NCI-H187 treated with DMSO at 0.1 percent for 48 hours (cell line): ENCODE measurements at regions not wholly inside any gene's neighbourhood (a gene's known extent, or its start where the extent isn't known, plus 50 kb on each side); places are given as distances from the start of the nearest gene placed in this dataset.

ENCODE experiments used
- DNase-seq: peaks from one replicate; lab custom pipeline; 2025; lab: John Stamatoyannopoulos, UW

DNA sequence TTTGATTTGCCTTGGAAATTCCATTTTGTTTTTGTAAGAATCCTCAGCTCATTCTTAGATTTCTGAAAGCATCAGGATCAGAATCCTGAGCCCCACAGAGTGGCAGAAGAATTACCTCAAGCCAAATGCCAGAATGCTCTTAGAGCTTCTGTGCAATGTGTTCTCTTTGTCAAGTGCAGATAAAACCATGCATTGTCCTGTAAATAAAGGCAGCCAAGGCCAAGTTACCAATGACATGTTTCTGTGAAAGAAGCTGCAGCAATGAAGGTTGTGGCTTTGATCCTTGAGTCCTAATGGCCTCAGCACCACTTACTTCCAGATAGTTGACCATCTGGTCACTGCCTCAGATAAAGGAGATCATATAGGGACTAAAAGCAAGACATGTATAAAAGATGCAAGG is 343.3 kb upstream of the AKR1E2 start:
- DNase-seq: no peak

DNA sequence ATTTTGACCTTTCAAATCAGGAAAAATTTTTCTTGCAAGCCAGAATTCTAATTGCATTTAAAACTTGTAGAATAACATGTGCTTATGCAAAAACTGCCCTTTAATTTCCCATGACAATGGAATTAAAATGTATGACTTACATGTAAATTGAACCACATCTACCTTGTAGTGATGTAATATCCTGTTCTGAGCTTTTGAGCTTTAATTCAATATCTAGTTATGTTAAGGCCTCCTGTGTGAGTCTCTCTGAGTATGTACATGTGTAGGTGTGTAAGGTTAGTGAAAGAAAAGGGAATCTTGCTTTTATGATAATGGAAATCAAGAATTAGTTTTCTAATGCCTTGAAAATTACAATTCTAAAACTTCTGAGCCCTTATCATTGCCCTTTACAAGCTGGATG is 344.8 kb upstream of the AKR1E2 start:
- DNase-seq: no peak

DNA sequence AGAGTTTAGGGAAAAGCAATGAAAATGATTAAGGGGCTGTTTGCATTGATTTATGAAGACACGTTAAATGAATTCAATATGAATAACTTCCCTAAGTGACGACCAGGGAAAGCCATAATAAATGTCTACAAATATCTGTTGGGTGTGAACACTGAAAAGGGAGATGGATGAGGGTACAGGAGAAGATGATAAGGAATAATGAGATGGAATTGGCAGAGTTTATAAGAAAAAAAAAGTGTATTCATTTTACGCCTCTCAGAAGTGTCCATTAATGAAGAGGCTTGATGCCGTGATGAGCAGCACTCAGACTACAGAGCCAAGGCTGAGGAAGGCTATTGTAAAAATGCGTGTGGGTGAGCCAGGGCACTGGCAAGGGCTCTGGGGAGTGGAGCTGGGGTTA is 346.7 kb upstream of the AKR1E2 start:
- DNase-seq: no peak

DNA sequence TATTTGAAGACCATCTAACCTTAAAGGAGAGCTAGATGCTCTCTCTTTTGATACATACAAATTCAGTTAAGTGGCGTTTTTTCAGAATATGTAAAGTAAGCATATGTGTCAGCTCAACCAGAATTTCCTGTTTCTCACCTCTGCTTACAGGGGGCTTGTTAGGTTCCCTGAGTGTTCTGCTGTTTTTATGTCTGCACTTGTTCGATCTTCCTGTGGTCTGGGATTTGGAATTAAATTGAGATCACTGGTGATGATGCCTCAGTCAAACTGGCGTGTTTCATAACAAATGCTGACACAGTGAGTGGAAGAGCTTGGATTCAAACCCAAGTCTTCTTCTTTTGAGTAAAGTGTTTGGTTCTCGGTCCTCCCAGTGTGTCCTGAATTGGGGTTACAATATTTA is 348.3 kb upstream of the AKR1E2 start:
- DNase-seq: no peak

DNA sequence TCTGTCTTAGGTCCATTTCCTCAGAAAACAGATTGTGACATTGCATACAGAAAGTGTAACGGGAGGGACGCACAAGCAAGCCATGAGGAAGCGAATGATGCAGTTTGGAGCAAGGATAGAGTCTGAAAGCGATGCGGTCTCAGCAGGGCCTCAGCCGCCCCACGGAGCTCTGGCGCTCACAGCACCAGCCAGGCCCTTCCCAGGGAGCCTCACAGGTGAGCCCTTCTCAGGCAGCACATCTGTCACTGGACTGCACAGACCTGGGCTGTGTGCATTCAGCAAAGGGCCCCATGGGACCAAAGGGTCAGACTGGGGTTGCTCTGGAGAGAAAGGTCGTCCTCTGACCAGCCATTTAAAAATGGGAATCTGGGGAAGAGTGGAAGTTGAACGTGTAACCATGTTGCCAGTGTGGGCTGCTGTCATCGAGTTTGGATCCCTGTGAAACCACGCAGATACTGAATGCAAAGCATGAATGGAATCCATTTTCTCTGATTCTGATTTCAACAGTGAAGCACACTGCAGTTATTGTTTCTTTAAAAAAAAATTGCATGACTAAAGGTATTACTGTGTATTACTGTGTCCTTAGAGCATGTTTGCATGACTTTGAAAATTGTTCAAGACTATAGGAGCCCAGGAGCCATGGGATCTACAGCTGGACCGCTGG is 350.0 kb upstream of the AKR1E2 start:
- DNase-seq: no peak

DNA sequence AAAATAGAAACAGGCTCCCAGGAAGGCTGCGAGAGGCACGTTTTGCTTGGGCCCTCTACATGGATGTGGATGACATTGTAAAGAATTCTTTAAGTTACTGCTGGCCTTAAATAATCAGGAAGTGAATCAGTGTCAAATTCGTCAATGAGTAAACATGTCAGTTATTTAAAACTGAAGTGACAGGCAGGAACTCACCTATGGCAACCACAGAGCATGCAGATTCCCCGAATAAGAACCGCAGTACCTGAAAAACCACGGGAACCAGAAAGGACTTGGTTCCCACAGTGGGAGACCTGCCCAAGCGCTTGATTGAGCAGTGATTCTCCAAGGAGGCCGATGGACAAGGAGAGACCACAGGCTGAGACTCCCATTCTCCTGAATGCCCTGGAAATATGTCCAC is 351.2 kb upstream of the AKR1E2 start:
- DNase-seq: no peak

DNA sequence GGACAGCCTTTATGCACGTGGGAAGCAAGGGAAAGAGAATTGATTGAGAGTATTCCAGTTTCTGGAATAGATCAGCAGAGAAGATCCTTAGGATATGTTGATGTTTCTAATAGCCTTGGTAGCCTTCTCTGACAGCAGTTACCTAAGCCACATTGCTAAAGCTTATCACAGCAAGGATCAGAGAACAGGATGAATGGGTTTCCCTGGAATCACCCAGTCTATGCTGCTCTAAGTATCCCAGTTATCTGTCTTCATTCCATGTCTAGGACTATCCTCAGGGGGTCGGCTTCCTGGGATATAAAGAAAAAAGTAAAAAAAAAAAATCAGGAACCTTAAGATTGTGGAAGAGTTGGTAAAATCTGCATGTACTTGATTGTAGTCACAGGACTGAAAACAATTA is 352.0 kb upstream of the AKR1E2 start:
- no peak for DNase-seq

DNA sequence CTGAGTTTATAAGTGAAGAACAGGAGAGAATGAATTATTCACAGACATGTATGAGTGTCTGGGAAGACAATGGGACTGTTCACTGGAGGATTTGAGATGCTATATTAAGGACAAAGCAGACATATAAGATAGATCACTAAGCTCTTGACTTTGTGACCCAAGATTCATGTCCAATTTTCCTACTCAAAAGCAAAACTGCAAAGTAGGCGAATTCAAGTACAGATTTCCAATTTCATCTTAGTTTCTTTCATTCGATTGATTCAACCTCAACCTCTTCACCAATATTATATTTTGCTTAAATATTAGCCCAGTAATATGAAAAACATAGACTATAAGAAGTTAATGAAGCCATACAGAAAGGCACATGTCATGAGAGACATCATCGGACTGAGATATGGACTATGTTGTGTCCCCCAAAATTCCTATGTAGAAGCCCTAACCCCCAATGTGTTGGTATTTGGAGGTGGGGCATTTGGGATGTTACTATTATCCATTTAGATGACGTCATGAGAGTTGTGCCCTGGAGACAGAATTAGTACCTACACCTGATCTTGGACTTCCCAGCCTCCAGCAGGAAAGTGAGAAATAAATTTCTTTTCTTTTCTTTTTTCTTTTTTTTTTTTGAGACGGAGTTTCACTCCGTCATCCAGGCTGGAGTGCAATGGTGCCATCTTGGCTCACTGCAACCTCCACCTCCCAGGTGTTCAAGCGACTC is 353.7 kb upstream of the AKR1E2 start:
- no peak for DNase-seq

DNA sequence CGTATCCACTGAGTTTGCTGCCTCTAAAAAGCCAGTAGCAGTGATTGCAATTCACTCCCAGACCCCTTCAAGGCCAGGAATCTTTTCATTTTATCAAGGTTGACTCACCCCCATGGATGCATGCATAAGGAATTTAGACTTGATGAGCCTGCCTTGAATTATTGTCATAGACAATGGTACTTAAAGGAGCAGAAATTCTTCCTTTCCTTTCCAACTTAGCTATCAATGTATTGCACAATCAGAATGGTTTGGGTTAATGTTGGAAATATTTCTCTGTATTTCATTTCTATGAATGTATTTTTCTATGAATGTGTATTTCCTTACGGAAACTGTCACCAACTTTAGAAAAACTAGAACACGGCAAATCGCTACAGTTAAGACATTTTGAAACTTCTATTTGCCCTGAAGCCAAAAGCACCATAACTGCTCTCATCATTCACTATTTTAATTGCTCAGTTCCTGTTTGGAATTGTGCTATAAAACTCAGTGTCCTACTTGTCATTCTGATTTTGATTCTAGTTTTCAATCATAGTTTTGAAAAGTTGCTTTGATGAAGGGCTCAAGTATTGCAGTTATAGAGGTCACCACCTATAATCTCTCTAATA is 355.7 kb upstream of the AKR1E2 start:
- DNase-seq: no peak

DNA sequence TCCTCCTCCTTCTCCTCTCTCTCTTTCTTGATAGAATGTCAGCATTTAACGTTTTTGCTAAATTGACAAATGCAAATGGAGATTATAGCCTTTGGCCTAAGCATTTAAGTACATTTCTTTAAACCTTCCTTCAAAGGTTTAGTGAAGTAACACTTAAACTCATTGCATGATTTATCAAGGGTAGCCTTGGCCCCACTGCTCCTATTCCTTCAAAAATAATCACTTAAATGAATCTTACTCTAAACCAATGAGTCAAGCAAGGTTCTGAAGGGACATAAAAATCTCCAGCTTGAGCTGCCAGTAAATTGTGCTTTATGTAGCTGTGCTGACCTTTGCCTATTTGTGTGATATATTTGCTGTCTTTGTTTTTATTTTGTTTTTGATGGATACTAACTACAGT is 358.5 kb upstream of the AKR1E2 start:
- no peak for DNase-seq

DNA sequence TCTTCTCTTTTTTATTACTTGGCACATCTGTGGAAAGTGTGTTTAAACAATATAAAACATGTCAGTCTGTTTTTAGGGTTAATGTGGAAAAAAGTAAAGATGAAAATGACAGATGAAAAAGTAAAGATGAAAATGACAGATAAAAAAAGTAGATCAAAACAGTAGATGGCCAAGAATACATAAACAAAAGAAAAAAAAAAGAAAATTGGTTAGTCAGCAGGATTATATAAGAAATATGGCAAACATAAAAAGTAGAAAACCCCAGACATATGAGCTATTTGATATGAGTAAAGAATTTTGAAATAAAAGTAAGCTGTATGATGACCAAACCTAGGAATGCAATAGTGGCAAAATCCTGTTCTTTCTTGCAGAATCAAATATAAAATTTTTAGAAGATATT is 365.7 kb upstream of the AKR1E2 start:
- DNase-seq: no peak

DNA sequence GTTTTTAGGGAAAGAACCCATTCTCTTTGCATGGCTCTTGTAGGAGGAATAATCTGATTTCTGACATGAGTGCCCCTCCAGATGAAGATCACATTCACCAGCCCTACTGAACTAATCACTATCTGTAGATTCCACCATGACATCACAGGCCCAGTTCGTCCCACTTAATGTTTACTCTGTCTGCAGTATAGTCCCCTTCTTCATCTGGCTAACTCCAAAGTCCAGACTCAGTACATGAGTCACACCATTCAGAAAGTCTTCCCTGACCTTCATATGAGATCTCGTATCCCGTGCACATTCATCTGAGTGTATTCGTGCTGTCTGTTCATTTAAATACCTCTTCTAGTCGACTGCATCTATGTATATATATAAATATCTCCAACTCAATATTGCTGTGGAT is 366.5 kb upstream of the AKR1E2 start:
- no peak for DNase-seq

DNA sequence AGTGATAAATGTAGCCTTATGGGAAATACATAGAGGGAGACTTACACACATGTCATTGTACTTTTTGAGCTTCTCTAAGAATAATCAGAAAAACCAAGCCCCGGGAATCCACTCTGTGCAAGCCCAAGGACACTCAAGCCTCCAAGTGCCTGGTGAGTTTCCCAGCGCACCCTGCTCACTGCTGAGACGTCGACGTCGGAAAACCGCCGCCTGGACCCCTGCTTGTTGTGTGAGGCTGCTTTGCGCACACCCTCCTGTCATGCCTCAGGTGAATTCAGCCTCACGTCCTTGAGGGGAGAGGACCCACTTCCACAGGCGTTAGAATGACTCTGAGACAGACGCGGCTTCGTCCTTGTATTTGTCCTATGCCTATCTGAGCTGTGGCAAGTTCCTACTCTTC is 368.4 kb upstream of the AKR1E2 start:
- no peak for DNase-seq

DNA sequence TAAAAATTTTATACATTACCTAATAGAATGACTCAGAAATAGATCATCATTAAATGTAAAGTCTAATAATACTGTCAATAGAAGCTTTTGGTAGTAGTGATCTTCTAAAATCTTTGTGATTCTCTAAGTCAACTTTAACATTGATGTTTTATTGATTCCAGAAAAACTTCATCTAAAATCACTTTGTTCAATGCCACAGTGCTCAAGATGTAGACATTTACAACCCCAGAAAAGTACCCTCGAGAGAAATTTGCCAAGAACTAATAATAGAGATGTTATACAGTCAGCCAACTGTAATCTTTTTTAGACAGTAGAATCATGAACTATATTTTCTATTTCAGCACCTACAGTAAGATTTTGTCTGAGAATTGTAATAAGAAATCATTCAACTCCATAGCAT is 369.2 kb upstream of the AKR1E2 start:
- no peak for DNase-seq

DNA sequence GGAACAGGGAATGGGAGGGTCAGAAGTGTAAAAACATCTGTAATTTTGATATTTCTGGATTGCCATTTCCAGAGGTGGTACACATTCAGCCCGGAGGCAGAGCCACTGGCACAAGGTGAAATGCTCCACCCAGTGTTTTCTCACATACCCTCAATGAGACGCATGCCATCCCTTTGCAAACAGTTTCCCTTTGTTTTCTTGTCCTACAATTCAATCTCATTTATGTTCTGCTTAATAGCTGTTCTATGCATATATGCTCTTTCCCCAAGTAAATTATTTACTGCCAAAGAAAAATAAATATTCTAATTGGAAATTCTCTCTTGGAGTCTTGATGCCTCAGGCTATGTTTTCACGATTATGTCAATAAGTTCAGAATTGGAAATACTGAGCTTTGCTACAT is 369.7 kb upstream of the AKR1E2 start:
- DNase-seq: no peak

DNA sequence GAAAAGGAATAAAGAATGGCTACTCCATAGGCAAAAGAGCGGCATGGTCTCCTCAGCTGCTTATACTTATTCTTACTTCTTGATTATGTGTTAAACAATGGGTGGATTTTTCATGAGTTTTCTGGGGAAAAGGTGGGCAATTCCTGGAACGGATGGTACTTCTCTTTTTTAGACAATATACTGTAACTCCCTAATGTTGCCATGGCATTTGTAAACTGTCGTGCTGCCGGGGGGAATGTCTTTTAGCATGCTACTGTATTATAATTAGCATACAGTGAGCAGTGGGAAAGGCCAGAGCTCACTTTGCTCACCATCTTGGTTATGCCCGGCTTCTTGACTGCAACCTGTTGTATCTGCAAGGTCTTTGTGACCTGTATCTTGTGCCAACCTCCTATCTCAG is 372.1 kb upstream of the AKR1E2 start:
- no peak for DNase-seq

DNA sequence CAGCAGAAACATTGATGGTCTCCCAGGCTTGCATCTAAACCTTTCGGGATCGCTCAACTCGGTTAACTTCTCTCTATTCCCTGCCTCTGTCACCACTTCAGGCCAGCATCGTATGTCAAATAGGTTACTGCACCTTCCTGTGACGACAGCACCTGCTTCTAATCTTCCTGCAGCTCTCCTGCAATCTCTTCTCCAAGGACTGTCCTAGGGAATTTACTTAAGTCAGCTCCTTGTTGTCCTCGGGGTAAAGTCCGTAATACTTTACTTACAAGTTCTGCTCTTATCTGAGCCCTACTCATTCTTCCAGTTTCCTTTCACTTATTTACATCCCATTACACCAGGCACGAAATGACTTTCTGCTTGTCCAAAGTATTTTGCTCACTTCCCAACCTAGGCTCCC is 372.7 kb upstream of the AKR1E2 start:
- DNase-seq: no peak

DNA sequence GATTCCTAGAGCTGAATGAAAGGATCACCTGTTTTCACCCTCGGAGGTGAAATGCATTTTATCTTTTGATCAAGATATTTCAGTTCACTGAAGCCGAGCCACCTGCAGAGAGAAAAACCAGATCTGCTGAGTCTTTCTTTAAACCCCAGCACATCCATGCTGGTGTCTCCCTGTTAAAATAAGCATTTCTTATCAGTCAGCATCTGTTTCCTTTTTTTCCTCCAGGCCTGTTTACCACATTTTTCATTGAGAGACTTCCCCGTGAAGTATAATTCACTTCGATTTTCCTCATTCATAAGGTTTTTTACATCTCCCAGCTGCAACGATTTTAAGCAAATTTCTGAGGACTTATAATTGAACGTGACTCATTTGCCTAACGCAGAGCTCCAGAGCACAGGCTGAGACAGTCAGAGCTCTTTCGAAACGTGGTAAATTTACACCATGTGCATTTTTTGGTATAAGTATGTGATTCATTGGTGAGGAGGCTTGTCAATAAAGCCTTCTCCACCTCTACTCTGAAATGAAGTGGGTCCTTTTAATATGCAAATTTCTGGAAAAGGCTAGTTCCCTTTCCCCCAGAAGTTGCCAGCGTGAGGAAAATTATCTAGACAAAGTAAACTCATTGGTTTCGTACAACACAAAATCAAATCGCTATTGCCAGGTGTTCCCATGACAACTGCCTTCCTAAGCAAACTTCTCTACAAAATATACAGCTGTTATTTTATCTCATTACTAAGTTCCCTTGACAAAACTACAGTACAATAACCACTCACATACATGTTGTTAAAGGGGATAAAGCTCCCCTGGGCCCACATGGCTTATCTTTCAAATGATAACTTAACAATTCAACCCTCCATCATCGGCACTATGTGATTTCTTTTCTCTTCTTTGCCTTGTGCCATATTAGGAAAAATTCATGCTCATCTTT is 374.8 kb upstream of the AKR1E2 start:
- no peak for DNase-seq

DNA sequence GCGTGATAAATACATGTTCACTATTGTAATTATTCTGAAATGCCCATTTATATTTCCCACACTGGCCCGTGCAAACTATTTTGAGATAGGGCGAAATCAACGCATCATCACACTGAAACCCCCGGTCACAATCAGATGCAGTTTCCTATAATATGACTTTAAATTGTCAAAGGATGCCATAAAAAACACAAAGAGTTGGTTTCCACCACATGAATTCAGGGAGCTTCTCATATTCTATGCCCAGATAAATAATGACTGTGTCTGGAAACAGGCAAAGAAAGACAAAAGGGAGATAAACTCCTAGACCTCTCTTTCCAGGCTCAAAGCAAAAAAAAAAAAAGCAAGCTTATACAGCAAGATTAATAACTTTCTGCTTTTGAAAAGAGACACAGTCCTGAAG is 375.8 kb upstream of the AKR1E2 start:
- DNase-seq: no peak

DNA sequence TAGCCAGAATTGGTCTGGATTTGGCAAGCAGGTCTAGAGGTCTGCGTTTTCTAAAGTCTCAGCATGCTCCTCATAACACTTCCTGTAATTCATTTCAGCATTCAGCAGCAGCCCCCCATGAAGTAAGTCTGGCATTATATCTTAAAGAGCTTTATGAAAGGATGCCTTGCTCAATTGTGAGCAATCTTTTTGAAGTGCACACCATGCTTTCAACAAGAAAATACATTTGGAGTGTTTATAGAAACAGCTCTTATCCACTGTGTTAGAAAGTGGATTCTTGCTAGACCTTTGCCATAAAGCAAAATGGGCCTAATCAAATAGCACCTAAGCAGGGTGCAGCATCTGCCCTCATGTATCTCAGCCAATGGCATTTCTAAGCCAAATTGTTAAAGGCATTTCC is 378.0 kb upstream of the AKR1E2 start:
- no peak for DNase-seq

DNA sequence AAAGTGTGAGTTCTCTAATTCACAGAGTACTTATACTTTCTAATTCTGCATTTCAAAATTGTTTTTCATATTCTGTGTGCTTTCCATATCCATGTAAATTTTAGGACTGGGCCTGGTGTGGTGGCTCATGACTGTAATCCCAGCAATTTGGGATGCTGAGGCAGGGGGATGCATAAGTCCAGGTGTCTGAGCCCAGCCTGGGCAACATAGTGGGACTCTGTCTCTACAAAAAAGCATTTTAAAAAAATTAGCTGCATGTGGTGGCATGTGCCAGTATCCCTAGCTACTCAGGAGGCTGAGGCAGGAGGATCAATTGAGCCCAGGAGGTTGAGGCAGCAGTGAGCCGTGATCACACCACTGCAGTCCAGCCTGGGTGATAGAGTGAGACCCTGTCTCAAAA is 382.6 kb upstream of the AKR1E2 start:
- DNase-seq: no peak

DNA sequence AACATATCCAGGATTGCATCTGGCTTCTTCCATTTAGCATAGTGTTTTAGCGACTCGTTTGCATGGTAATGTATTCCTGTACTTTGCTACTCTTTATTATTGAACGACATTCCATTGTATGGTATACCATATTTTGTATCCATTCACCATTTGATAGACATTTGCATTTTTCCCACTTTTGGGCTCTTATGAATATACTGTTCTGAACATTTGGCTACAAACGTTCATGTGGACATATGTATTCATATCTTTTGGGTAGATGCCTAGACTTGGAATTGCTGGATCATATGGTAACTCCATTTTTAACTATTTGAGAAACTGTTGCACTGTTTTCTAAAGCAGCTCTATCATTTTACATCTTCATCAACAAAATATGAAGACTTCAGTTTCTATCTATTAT is 383.7 kb upstream of the AKR1E2 start:
- DNase-seq: no peak

DNA sequence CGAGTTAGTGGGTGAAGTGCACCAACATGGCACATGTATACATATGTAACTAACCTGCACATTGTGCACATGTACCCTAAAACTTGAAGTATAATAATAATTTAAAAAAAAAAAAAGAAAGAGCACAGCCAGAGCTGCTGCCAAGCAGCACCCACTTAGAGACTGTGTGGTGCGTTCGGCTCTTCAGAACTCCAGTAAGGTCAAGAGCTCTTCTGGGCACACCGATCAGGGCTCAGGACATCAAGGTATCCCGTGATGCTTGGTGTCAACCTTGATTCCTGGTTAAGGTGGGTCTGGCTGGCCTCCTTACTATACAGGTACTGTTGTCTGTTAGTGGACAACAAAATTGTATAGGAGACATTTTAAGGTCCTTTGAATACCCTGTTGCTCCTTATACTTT is 385.7 kb upstream of the AKR1E2 start:
- DNase-seq: no peak
